Breast epithelium (tissue), 4 donors: ENCODE measurements at regions not wholly inside any gene's neighbourhood (a gene's known extent, or its start where the extent isn't known, plus 50 kb on each side); places are given as distances from the start of the nearest gene placed in this dataset.

Source experiments
- DNase-seq, 2 donors: peaks; one replicate each; pipeline ENCODE4 v3.0.0-alpha.2; 2019; ENCODE audit warnings: low spot score in 2 of 2
- H3K27ac ChIP-seq, 2 donors: fragments of 200-600 bp; sonication (generic) in 1 of 2; one replicate each; pipeline ENCODE4 v1.5.1; 2016 to 2019; ENCODE audit warnings: mild to moderate bottlenecking in 1 of 2
- H3K27me3 ChIP-seq, 2 donors: fragments of 200-600 bp; sonication (generic) in 1 of 2; one replicate each; pipeline versions ENCODE4 v1.5.1 to v1.6.0; 2017 to 2019; ENCODE audit warnings: control low read depth in 1 of 2, mild to moderate bottlenecking in 1 of 2
- H3K36me3 ChIP-seq: fragments of 200-600 bp; one replicate; pipeline ENCODE4 v1.5.1; 2019
- H3K4me1 ChIP-seq, 2 donors: fragments of 200-600 bp; sonication (generic); one replicate each; pipeline ENCODE4 v1.5.1; 2016 to 2019; ENCODE audit warnings: control low read depth in 1 of 2
- H3K4me3 ChIP-seq, 3 donors: fragments of 200-600 bp; sonication (generic); 1 replicate in 2 of 3; 2 replicates in 1 of 3; pipeline ENCODE4 v1.5.1; 2016 to 2019; ENCODE audit warnings: mild to moderate bottlenecking in 3 of 3, moderate library complexity in 2 of 3
- H3K9me3 ChIP-seq, 2 donors: fragments of 200-600 bp; sonication (generic) in 1 of 2; one replicate each; pipeline ENCODE4 v1.5.1; 2016 to 2019; ENCODE audit warnings: control low read depth in 1 of 2
- POLR2A ChIP-seq: fragments of 450-650 bp; IDR thresholded peaks from one replicate; pipeline ENCODE4 v1.6.1; 2016; ENCODE audit warnings: antibody characterized with exemption, mild to moderate bottlenecking, moderate library complexity
- POLR2AphosphoS5 ChIP-seq, 3 donors: sonication (generic); formaldehyde crosslinking; IDR thresholded peaks; one replicate each; pipeline ENCODE4 v1.6.1; 2017; ENCODE audit warnings: antibody characterized with exemption in 3 of 3
- intact Hi-C: fragments of 100-400 bp; cut with DNase I; formaldehyde crosslinking; loops from one replicate; pipeline ENCODE4 v1.15.1; 2023; ENCODE audit warnings: low total_unique reads
- TF ChIP-seq, protein P1 (sequence below), 3 donors: fragments of 450-650 bp; IDR thresholded peaks; one replicate each; pipeline ENCODE4 v1.5.1; 2016 to 2017; ENCODE audit warnings: antibody characterized with exemption in 3 of 3, mild to moderate bottlenecking in 3 of 3, moderate library complexity in 3 of 3

GRCh38 chr20:48017992-48018391 is 232.7 kb upstream of the SULF2 start:
- Histone ChIP-seq H3K4me1 (no peaks in the 10 kb centered on the region), H3K4me3 (no peak overlapping the region), H3K36me3 (no peaks in the 10 kb centered on the region), H3K27ac (no peak overlapping the region), H3K9me3 (no peaks in the 10 kb centered on the region), H3K27me3 (no peaks in the 10 kb centered on the region)
- no peak for DNase-seq
- intact Hi-C loops: no loop called here
- no peak for TF ChIP-seq POLR2AphosphoS5 (IDR thresholded peaks at IDR 0.05)
- no peak for TF ChIP-seq POLR2A
- TF ChIP-seq, protein P1, sequence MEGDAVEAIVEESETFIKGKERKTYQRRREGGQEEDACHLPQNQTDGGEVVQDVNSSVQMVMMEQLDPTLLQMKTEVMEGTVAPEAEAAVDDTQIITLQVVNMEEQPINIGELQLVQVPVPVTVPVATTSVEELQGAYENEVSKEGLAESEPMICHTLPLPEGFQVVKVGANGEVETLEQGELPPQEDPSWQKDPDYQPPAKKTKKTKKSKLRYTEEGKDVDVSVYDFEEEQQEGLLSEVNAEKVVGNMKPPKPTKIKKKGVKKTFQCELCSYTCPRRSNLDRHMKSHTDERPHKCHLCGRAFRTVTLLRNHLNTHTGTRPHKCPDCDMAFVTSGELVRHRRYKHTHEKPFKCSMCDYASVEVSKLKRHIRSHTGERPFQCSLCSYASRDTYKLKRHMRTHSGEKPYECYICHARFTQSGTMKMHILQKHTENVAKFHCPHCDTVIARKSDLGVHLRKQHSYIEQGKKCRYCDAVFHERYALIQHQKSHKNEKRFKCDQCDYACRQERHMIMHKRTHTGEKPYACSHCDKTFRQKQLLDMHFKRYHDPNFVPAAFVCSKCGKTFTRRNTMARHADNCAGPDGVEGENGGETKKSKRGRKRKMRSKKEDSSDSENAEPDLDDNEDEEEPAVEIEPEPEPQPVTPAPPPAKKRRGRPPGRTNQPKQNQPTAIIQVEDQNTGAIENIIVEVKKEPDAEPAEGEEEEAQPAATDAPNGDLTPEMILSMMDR (IDR thresholded peaks at IDR 0.05): no peak

GRCh38 chr20:48017509-48017908 is 232.2 kb upstream of the SULF2 start:
- intact Hi-C loops: no loop called here
- no peaks in the 10 kb centered on the region for H3K27me3 ChIP-seq
- DNase-seq: no peak
- peaks cover 3% of the 10 kb centered on the region in 2 donors for H3K9me3 ChIP-seq
- H3K4me3 ChIP-seq: no peak overlapping the region
- no peak overlapping the region for H3K27ac ChIP-seq
- H3K36me3 ChIP-seq: no peaks in the 10 kb centered on the region
- H3K4me1 ChIP-seq: no peaks in the 10 kb centered on the region
- no peak for TF ChIP-seq POLR2AphosphoS5 (IDR thresholded peaks at IDR 0.05)
- TF ChIP-seq, protein P1 (IDR thresholded peaks at IDR 0.05): no peak
- no peak for TF ChIP-seq POLR2A

GRCh38 chr20:48015943-48016723 is 230.9 kb upstream of the SULF2 start:
- Histone ChIP-seq H3K9me3 (peaks cover 9% of the 10 kb centered on the region in 2 donors), H3K4me1 (no peaks in the 10 kb centered on the region), H3K27me3 (no peaks in the 10 kb centered on the region), H3K36me3 (no peaks in the 10 kb centered on the region), H3K4me3 (no peak overlapping the region), H3K27ac (no peak overlapping the region)
- intact Hi-C loops: no loop called here
- TF ChIP-seq POLR2A (no peak), POLR2AphosphoS5 (IDR thresholded peaks at IDR 0.05) (no peak)
- TF ChIP-seq, protein P1 (IDR thresholded peaks at IDR 0.05): no peak
- DNase-seq: no peak

DNA sequence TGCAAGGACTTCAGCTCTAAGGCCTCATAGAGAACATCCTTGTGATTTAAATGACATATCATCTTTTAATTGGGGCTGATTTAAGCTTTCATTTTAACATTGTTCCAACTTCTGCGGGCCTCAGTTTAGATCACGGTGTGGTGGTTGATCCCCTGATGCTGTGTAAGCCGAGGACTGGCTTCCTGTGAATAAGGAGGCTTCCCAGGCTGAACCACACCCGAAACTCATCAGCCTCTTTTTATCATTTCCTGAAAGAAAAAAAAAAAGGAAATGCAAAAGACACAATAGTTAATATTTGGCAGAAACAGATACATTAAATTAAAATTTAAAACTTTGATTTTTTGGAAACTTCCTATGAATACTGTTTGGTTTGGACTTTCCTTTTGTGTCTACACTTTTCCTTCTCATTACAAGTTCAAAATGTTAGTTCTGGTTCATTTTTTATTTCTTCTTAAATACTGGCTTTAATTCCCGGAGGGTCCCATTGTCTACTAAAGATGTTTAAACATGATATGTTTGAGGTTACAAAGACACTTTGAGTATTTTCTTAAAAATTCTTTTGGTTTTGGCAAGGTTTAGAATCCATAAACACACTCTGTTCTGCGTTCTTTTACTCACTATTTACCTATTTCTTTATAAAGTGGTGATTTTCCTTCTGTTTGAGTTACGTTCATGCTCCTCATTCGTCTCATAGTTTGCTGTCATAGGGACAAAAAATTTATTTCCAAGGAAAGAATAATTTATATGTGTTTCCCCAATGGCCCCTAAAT is 230.0 kb upstream of the SULF2 start:
- H3K27ac ChIP-seq: no peak overlapping the region
- no peak overlapping the region for H3K4me3 ChIP-seq
- intact Hi-C loops: no loop called here
- no peak for DNase-seq
- H3K9me3 ChIP-seq: peaks cover 9% of the 10 kb centered on the region in 2 donors
- no peaks in the 10 kb centered on the region for H3K27me3 ChIP-seq
- H3K4me1 ChIP-seq: no peaks in the 10 kb centered on the region
- TF ChIP-seq, protein P1 (IDR thresholded peaks at IDR 0.05): no peak
- TF ChIP-seq POLR2A (no peak), POLR2AphosphoS5 (IDR thresholded peaks at IDR 0.05) (no peak)
- H3K36me3 ChIP-seq: no peaks in the 10 kb centered on the region

GRCh38 chr20:48012401-48012974 is 227.2 kb upstream of the SULF2 start:
- intact Hi-C loops: loop anchor here (5.0 kb wide), 1 partner anchor 1445 kb away; no protein-coding TSS in a partner anchor
- no peaks in the 10 kb centered on the region for H3K36me3 ChIP-seq

More at GRCh38 chr20:48012401-48012974, 227.2 kb upstream of the SULF2 start:
- Histone ChIP-seq H3K27ac (no peak overlapping the region), H3K9me3 (peaks cover 9% of the 10 kb centered on the region in 2 donors), H3K4me1 (no peaks in the 10 kb centered on the region), H3K4me3 (no peak overlapping the region), H3K27me3 (no peaks in the 10 kb centered on the region)
- TF ChIP-seq POLR2A (no peak), POLR2AphosphoS5 (IDR thresholded peaks at IDR 0.05) (no peak)
- TF ChIP-seq, protein P1 (IDR thresholded peaks at IDR 0.05): no peak
- no peak for DNase-seq
